CD4-positive, alpha-beta T cell treated with Interleukin-12 subunit alpha and Interleukin-12 subunit beta, for 1 hour (primary cell): ENCODE measurements at regions not wholly inside any gene's neighbourhood (a gene's known extent, or its start where the extent isn't known, plus 50 kb on each side); places are given as distances from the start of the nearest gene placed in this dataset.
"Not testable (repeated sequence)": the region's sequence is repeated elsewhere in the genome, so short reads cannot be mapped to it uniquely, and the experiment has no call there.

Experiments
- DNase-seq: peaks from one replicate; pipeline ENCODE4 v3.0.0-alpha.2; 2020

DNA sequence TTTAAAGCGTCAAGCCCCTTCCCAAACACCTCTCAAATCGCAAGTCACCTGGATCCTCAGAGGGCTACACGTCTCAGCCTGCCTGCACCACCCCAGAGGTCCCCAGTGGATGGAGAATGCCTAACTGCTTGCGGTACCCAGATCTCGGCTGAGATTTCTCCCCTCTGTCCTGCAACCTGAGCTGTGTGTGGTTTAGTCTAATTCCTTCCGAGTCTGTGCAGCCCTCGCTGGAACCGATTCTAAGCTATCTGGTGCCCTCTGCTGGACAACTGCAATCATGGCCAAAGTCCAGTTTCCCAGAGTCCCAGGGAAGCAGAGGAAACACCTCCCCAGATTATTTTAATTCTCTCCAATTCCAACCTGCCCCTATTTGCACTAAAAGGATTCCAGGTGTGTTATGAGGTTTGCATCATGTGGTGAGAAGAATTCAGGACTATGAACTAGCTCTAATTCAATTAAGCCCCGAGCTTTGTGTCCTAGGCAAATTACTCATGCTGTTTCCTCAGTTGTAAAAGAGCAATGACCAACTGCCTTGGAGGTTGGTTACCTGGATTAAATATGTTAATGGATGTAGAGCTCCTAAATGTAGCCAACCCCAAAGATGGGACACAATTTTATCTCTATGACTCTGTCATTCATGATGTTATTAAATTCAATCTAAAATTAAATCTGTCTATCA is 276.1 kb upstream of the NCKAP5 start:
- DNase-seq, result peak; percentile 44

DNA sequence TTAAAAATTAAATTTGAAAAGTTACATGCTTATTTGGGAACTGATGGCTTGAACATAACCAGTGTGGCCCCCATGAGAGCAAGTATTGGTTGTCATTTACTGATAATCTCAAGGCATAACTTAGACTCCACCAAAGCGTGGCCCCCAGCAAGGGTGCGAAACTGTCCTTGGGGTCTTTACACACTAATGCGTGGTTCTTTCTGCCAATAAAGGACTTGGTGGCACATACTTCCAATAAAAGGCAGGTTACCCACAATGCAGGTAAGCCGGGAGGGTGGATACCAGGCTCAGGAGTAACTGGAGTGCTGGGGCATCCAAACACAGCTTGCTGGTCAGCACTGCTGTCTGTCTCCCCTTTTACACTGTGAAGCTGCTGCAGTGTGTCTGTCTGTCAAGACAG is 278.2 kb upstream of the NCKAP5 start:
- no peak for DNase-seq

- no peak for DNase-seq
These were observed 279.3 kb upstream of the NCKAP5 start for GRCh38 chr2:133847591-133847990.

GRCh38 chr2:133848111-133848649 is 279.9 kb upstream of the NCKAP5 start:
- DNase-seq, result no peak

GRCh38 chr2:133849341-133849740 is 281.1 kb upstream of the NCKAP5 start:
- DNase-seq, result no peak

- no peak for DNase-seq
These were observed 286.4 kb upstream of the NCKAP5 start for GRCh38 chr2:133854603-133855200.

DNA sequence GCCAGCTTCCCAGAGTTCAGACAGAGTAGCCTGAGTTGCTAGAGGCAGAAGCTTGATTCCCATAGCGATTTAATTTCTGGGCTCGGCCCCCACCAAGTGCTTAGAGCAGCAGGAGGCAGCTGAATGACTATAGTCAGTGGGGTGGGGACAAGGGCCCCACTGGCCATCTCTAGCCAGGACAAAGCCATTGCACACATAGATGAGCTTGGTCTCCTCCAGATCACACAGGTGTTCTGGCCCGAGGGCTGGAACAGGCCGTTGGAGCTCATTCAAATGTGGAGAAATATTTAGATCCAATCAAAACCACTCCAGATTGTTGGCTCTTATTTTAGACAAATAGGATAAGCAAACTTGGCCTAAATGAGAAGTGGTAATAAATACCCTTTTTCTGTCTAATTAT is 287.3 kb upstream of the NCKAP5 start:
- DNase-seq, result no peak

- no peak for DNase-seq
These were observed 288.4 kb upstream of the NCKAP5 start for GRCh38 chr2:133856678-133857077.

DNA sequence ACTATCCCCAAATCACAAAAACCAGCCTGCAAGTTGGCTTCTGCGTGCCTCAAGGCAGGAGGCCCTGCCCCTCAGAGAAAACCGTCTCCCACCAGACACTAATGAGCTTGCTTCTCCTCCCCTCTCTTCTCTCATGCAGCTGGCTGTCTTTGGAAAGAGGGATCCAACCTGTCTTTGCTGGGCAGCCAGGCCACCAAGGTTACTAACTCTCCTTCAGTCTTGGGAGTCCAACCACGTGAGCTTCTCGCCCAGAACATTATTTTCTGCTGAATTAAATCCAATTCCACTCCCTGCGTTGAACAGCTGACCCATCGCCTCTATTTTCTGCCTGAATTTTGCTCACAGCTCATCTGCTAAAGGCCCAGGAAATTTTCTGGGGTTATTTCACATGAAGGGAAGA is 291.3 kb upstream of the NCKAP5 start:
- DNase-seq, result no peak

GRCh38 chr2:133862400-133862977 is 294.2 kb upstream of the NCKAP5 start:
- no peak for DNase-seq

DNA sequence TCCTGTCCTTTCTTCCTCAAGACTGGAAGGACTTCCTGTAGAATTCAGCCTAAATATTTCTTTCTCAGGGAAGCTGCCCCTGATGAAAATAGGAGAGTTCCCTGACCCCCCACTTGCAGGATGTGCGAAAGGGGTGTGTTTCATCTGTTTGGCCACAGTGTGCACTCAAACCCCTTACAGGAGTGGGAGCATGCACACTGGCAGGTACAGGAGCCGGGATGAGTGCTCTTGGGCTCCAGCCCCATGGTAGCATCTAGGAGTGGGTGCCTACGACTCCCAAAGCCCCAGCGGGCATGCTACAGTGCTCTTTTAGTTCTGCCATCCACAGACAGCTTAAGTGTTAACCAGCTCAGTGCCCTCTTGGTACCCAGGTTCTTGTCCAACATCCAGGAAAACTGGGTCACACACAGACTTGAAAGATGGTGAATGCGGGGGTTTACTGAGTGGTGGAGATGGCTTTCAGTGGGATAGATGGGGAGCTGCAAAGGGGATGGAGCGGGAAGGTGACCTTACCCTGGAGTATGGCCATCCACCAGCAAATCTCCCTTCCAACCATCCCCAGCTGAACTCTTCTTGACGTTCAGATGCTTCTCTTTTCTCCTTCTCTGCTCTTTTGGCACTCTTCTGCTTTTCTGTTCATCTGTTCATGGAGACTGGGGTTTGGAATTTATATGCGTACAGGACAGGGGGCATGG is 295.0 kb upstream of the NCKAP5 start:
- no peak for DNase-seq

- no peak for DNase-seq
These were observed 296.9 kb upstream of the NCKAP5 start for GRCh38 chr2:133865141-133865540.

GRCh38 chr2:133867166-133867565 is 298.9 kb upstream of the NCKAP5 start:
- DNase-seq, result no peak

- DNase-seq, result no peak
These were observed 303.4 kb upstream of the NCKAP5 start for GRCh38 chr2:133871545-133872209.

- DNase-seq, result no peak
These were observed 310.1 kb upstream of the NCKAP5 start for GRCh38 chr2:133878326-133878725.

DNA sequence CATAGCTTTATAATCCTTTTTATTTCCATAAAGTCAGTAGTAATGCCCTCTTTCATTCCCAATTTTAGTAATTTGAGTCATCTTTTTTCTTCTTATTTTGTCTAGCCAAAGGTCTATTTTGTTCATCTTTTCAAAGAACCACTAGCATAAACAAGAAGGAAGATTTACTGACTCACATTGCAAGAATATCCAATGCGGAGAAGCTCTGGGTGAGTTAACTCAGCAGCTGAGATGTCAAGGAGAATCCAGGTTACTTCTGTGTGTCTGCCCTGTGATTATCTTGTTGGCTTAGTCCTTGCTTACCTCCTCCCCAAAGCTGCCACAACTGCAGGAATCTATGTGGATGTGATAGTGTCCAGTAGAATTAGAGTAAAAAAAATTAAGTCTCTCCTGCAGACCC is 311.4 kb upstream of the NCKAP5 start:
- DNase-seq, result no peak

DNA sequence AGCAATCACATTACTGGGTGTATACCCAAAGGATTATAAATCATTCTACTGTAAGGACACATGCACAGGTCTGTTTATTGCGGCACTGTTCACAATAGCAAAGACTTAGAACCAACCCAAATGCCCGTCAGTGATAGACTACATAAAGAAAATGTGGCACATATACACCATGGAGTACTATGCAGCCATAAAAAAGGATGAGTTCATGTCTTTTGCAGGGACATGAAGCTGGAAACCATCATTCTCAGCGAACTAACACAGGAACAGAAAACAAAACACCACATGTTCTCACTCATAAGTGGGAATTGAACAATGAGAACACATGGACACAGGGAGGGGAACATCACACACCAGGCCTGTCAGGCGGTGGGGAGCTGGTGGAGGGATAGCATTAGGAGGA is 313.9 kb upstream of the NCKAP5 start:
- DNase-seq, result not testable (repeated sequence)

- DNase-seq, result no peak
These were observed 316.6 kb upstream of the NCKAP5 start for GRCh38 chr2:133884739-133885381.

DNA sequence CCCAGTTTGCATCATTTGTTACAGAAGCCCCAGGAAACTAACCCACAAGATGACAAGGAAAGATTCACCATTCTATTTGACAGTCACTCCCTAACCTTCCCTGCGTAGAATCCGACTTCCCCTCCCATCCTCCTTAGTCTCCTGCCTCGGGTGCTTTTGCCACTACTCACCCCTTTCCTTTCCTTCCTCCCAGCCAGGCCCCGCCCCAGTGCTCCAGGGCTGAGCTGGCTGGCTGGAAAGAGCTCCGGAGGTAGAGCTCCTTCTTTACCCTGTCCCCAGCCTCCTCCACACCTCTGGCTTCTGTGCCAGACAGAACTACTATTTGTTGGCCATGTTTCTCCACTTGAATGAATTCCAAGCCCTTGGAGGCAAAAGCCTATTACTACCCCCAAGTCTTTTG is 317.6 kb upstream of the NCKAP5 start:
- DNase-seq, result no peak

DNA sequence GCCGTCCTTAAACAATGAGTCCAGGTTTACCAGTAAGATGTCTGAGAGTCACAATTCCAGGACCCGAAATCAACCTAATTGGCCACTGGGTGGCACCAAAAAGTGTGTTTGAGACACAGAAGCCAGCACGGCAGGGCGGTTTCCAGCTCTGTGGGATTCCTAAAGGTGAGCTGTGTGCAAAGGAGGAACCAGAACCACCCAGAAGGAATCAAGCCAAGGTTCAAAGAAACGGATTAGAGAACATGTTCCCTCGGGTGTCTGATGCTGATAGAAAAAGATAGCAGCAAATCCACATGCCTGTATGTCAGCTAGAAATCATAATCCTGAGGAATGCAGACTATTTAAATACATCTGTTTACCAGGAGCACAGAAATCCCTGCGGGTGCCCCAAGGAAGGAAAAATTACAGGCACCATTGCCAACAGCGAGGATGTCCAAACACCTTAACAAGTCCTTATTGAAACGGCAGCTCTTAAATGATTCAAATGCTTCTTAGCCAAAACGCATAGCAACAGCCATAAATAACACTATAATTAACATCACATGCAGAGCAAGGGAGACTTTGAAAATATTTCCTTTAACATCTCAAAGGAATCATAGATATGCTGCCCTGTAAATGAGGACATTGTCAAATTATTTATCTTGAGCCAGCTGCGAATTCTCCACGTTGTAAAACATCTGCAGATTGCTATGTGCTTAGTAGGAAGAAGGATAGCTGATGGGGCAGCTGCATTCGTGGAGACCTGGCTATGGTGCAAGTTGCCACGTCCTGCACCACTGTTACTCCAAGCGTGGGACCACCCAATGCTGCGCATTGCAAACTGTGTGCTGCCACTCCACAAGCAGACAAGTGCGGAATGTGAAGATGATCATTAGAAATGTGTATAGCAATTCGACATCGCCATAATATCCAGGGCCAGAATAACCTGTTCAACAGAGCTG is 318.7 kb upstream of the NCKAP5 start:
- DNase-seq, result peak; percentile 56

DNA sequence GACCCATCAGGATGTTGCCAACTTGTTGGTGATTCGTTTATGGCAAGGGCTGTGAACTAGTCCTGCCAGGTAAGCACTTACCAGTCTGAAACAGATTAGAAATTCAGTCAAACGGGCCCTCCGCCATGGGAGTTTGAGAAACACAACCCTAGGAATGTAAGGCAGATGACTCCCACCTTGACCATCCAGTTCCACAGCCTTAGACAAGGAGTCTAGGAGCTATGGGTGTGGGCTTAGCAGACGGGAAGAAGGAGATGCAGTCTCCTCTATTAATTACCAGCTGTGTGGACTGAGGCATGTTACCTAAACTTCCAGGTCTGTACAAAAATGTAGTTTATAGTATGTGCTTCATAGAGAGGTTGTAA is 319.4 kb upstream of the NCKAP5 start:
- no peak for DNase-seq

- DNase-seq, result no peak
These were observed 319.8 kb upstream of the NCKAP5 start for GRCh38 chr2:133888107-133888506.
